Inferior parietal cortex (tissue), 1 donor: ENCODE measurements at regions not wholly inside any gene's neighbourhood (a gene's known extent, or its start where the extent isn't known, plus 50 kb on each side); places are given as distances from the start of the nearest gene placed in this dataset.

Experiments
- DNase-seq: peaks from one replicate; pipeline ENCODE4 v3.0.0-alpha.2; 2016; ENCODE audit errors: extremely low spot score

- peak; percentile 88 for DNase-seq
Observed at GRCh38 chr1:55277377-55278130, 62.4 kb upstream of the USP24 start.

- no peak for DNase-seq
Observed at GRCh38 chr1:55276671-55277376, 61.7 kb upstream of the USP24 start.

GRCh38 chr1:55275941-55276341, 60.8 kb upstream of the USP24 start:
- no peak for DNase-seq

- DNase-seq, result no peak
Observed at GRCh38 chr1:55275151-55275748, 60.1 kb upstream of the USP24 start.

- DNase-seq, result no peak
Observed at GRCh38 chr1:55272994-55273393, 57.8 kb upstream of the USP24 start.
